ENCODE measurements at regions not wholly inside any gene's neighbourhood (a gene's known extent, or its start where the extent isn't known, plus 50 kb on each side); places are given as distances from the start of the nearest gene placed in this dataset.

GRCh38 chr9:74282526-74283253 lies 214.4 kb upstream of the RORB start:
- H3K9me3 ChIP-seq (ENCODE audit: insufficient read depth, low read length, severe bottlenecking) = no peaks in the 10 kb centered on the region
- H2AFZ ChIP-seq (ENCODE audit: low read depth, low read length) = peak overlapping the region; percentile 10; the same call in 1 of the 2 replicates
- H3K36me3 ChIP-seq (ENCODE audit: insufficient read depth, low read length) = no peaks in the 10 kb centered on the region
- peak; percentile 66 for ATAC-seq (ENCODE audit: insufficient read depth, low read depth)
- H4K20me1 ChIP-seq (ENCODE audit: insufficient read depth, low read length) = no peaks in the 10 kb centered on the region
- H3K27me3 ChIP-seq (ENCODE audit: insufficient read depth, low read length, poor library complexity) = no peaks in the 10 kb centered on the region
- H3K79me2 ChIP-seq (ENCODE audit: insufficient read depth, low read length) = no peaks in the 10 kb centered on the region
- DNase-seq = peak; percentile 63
- H3K27ac ChIP-seq (ENCODE audit: low read length) = peak overlapping the region; percentile 98
- peak overlapping the region in 1 of 2 experiments; percentile 5; a peak in 1 of 4 replicates for H3K4me3 ChIP-seq (ENCODE audit: low read depth in 1 of 2, low read length in 2 of 2)
- peak overlapping the region; percentile 43 for H3K4me2 ChIP-seq (ENCODE audit: insufficient read depth, low read length)
- H3K4me1 ChIP-seq (ENCODE audit: insufficient read depth, low read length) = peaks cover 81% of the 10 kb centered on the region
- H3K9ac ChIP-seq (ENCODE audit: low read depth, low read length) = peak overlapping the region; percentile 58
- TF ChIP-seq EZH2 (IDR thresholded peaks at IDR 0.05; ENCODE audit: borderline replicate concordance, low read depth, low read length, severe bottlenecking) = no peak

GRCh38 chr9:74284581-74285450 lies 212.3 kb upstream of the RORB start:
- TF ChIP-seq, protein P1, sequence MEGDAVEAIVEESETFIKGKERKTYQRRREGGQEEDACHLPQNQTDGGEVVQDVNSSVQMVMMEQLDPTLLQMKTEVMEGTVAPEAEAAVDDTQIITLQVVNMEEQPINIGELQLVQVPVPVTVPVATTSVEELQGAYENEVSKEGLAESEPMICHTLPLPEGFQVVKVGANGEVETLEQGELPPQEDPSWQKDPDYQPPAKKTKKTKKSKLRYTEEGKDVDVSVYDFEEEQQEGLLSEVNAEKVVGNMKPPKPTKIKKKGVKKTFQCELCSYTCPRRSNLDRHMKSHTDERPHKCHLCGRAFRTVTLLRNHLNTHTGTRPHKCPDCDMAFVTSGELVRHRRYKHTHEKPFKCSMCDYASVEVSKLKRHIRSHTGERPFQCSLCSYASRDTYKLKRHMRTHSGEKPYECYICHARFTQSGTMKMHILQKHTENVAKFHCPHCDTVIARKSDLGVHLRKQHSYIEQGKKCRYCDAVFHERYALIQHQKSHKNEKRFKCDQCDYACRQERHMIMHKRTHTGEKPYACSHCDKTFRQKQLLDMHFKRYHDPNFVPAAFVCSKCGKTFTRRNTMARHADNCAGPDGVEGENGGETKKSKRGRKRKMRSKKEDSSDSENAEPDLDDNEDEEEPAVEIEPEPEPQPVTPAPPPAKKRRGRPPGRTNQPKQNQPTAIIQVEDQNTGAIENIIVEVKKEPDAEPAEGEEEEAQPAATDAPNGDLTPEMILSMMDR (IDR thresholded peaks at IDR 0.05; ENCODE audit: borderline replicate concordance, extremely low read depth, low read length, poor library complexity, severe bottlenecking) = no peak
- no peak for TF ChIP-seq EZH2 (IDR thresholded peaks at IDR 0.05; ENCODE audit: borderline replicate concordance, low read depth, low read length, severe bottlenecking)
- H2AFZ ChIP-seq (ENCODE audit: low read depth, low read length) = peak overlapping the region; percentile 52; the same call in 1 of the 2 replicates
- no peaks in the 10 kb centered on the region for H3K36me3 ChIP-seq (ENCODE audit: insufficient read depth, low read length)
- H3K9ac ChIP-seq (ENCODE audit: low read depth, low read length) = peak overlapping the region; percentile 58
- H4K20me1 ChIP-seq (ENCODE audit: insufficient read depth, low read length) = no peaks in the 10 kb centered on the region
- H3K27ac ChIP-seq (ENCODE audit: low read length) = peak overlapping the region; percentile 98
- DNase-seq = no peak
- H3K27me3 ChIP-seq (ENCODE audit: insufficient read depth, low read length, poor library complexity) = no peaks in the 10 kb centered on the region
- ATAC-seq (ENCODE audit: insufficient read depth, low read depth) = no peak
- H3K9me3 ChIP-seq (ENCODE audit: insufficient read depth, low read length, severe bottlenecking) = no peaks in the 10 kb centered on the region
- no peak overlapping the region for H3K4me3 ChIP-seq (ENCODE audit: low read depth in 1 of 2, low read length in 2 of 2)
- peaks cover 60% of the 10 kb centered on the region for H3K4me1 ChIP-seq (ENCODE audit: insufficient read depth, low read length)
- no peak overlapping the region for H3K4me2 ChIP-seq (ENCODE audit: insufficient read depth, low read length)
- H3K79me2 ChIP-seq (ENCODE audit: insufficient read depth, low read length) = no peaks in the 10 kb centered on the region

GRCh38 chr9:74293479-74293878 lies 203.7 kb upstream of the RORB start:
- H3K4me3 ChIP-seq (ENCODE audit: low read depth in 1 of 2, low read length in 2 of 2) = no peak overlapping the region
- no peaks in the 10 kb centered on the region for H3K79me2 ChIP-seq (ENCODE audit: insufficient read depth, low read length)
- DNase-seq = no peak
- no peaks in the 10 kb centered on the region for H4K20me1 ChIP-seq (ENCODE audit: insufficient read depth, low read length)
- no peak overlapping the region for H3K9ac ChIP-seq (ENCODE audit: low read depth, low read length)
- H2AFZ ChIP-seq (ENCODE audit: low read depth, low read length) = 0 out of 2 replicates have a peak overlapping the region, but pooled peaks have one; percentile 42
- TF ChIP-seq, protein P1 (IDR thresholded peaks at IDR 0.05; ENCODE audit: borderline replicate concordance, extremely low read depth, low read length, poor library complexity, severe bottlenecking) = no peak
- H3K36me3 ChIP-seq (ENCODE audit: insufficient read depth, low read length) = no peaks in the 10 kb centered on the region
- H3K9me3 ChIP-seq (ENCODE audit: insufficient read depth, low read length, severe bottlenecking) = no peaks in the 10 kb centered on the region
- ATAC-seq (ENCODE audit: insufficient read depth, low read depth) = no peak
- no peak overlapping the region for H3K27ac ChIP-seq (ENCODE audit: low read length)
- no peaks in the 10 kb centered on the region for H3K27me3 ChIP-seq (ENCODE audit: insufficient read depth, low read length, poor library complexity)
- no peaks in the 10 kb centered on the region for H3K4me1 ChIP-seq (ENCODE audit: insufficient read depth, low read length)
- no peak overlapping the region for H3K4me2 ChIP-seq (ENCODE audit: insufficient read depth, low read length)

DNA sequence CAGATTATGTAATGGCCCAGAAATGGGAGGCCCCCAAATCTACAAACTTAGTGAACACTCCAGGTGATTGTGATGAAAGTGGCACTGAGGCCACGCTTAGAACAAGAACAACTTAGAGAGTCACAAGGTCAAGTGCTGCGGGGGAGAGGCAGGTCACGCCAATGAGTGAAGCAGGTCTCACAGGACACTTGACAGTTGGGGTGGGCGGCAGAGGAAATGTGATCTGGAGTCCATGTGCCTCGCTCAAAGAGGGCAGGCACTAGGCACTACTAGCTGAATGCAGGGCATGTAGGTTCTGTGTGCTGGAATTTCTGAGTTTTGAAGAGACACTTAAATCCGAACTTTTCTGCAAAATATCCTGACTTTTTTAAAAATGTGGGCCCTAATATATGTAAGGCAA lies 193.2 kb upstream of the RORB start:
- Histone ChIP-seq H3K4me2 (ENCODE audit: insufficient read depth, low read length) (no peak overlapping the region), H3K27me3 (ENCODE audit: insufficient read depth, low read length, poor library complexity) (no peaks in the 10 kb centered on the region), H3K79me2 (ENCODE audit: insufficient read depth, low read length) (no peaks in the 10 kb centered on the region), H3K4me3 (ENCODE audit: low read depth in 1 of 2, low read length in 2 of 2) (no peak overlapping the region), H3K4me1 (ENCODE audit: insufficient read depth, low read length) (no peaks in the 10 kb centered on the region; the same call in 1 of the 2 replicates), H3K36me3 (ENCODE audit: insufficient read depth, low read length) (no peaks in the 10 kb centered on the region), H3K9me3 (ENCODE audit: insufficient read depth, low read length, severe bottlenecking) (no peaks in the 10 kb centered on the region), H3K27ac (ENCODE audit: low read length) (no peak overlapping the region; the same call in 1 of the 2 replicates), H3K9ac (ENCODE audit: low read depth, low read length) (no peak overlapping the region), H4K20me1 (ENCODE audit: insufficient read depth, low read length) (no peaks in the 10 kb centered on the region), H2AFZ (ENCODE audit: low read depth, low read length) (no peak overlapping the region)
- TF ChIP-seq, protein P1 (IDR thresholded peaks at IDR 0.05; ENCODE audit: borderline replicate concordance, extremely low read depth, low read length, poor library complexity, severe bottlenecking) = no peak
- TF ChIP-seq EZH2 (IDR thresholded peaks at IDR 0.05; ENCODE audit: borderline replicate concordance, low read depth, low read length, severe bottlenecking) = no peak
- DNase-seq = no peak
- ATAC-seq (ENCODE audit: insufficient read depth, low read depth) = no peak
